22Rv1 (cell line): ENCODE measurements at regions not wholly inside any gene's neighbourhood (a gene's known extent, or its start where the extent isn't known, plus 50 kb on each side); places are given as distances from the start of the nearest gene placed in this dataset.

ENCODE experiments used
- CTCF ChIP-seq: fragments of 450-650 bp; IDR thresholded peaks from 2 replicates; pipeline ENCODE4 v1.5.1; 2017; ENCODE audit warnings: mild to moderate bottlenecking
- ZFX ChIP-seq: fragments of 450-650 bp; IDR thresholded peaks from 2 replicates; pipeline ENCODE4 v1.6.1; 2017; ENCODE audit warnings: antibody characterized with exemption, borderline replicate concordance

- TF ChIP-seq CTCF: no peak
- TF ChIP-seq ZFX: no peak
Measured at GRCh38 chrX:20451929-20452328, 185.2 kb upstream of the RPS6KA3 start.
